Gastroesophageal sphincter (tissue), 4 donors: ENCODE measurements at regions not wholly inside any gene's neighbourhood (a gene's known extent, or its start where the extent isn't known, plus 50 kb on each side); places are given as distances from the start of the nearest gene placed in this dataset.
"Not testable (repeated sequence)": the region's sequence is repeated elsewhere in the genome, so short reads cannot be mapped to it uniquely, and the experiment has no call there.

Source experiments
- ATAC-seq: fragments of 150-250 bp; one replicate; pipeline ENCODE4 v1.9.1; 2016; ENCODE audit warnings: mild to moderate bottlenecking, moderate library complexity
- H3K27ac ChIP-seq, 4 donors: fragments of 200-600 bp; sonication (generic) in 3 of 4; 1 replicate in 3 of 4; 2 replicates in 1 of 4; pipeline ENCODE4 v1.5.1; 2016 to 2019
- H3K27me3 ChIP-seq: fragments of 200-600 bp; sonication (generic); one replicate; pipeline ENCODE4 v1.5.1; 2019
- H3K36me3 ChIP-seq, 2 donors: fragments of 200-600 bp; sonication (generic); one replicate each; pipeline ENCODE4 v1.5.1; 2019; ENCODE audit warnings: control low read depth in 1 of 2
- H3K4me1 ChIP-seq, 3 donors: fragments of 200-600 bp; sonication (generic); 1 replicate in 2 of 3; 2 replicates in 1 of 3; pipeline ENCODE4 v1.5.1; 2016 to 2019; ENCODE audit warnings: control low read depth in 2 of 3
- H3K4me3 ChIP-seq, 2 donors: fragments of 200-600 bp; sonication (generic); one replicate each; pipeline ENCODE4 v1.5.1; 2019; ENCODE audit warnings: mild to moderate bottlenecking in 1 of 2, moderate library complexity in 1 of 2
- H3K9me3 ChIP-seq, 3 donors: fragments of 200-600 bp; sonication (generic); one replicate each; pipeline ENCODE4 v1.5.1; 2017 to 2019; ENCODE audit warnings: control low read depth in 2 of 3
- CTCF ChIP-seq, 4 experiments: fragments of 200-600 bp in 2 of 4; fragments of 450-650 bp in 2 of 4; sonication (generic) in 1 of 4; IDR thresholded peaks; one replicate each; pipeline ENCODE4 v1.5.1; 2017 to 2019; ENCODE audit warnings: antibody characterized with exemption in 4 of 4, mild to moderate bottlenecking in 2 of 4, moderate library complexity in 2 of 4
- EP300 ChIP-seq: sonication (generic); formaldehyde crosslinking; IDR thresholded peaks from one replicate; pipeline ENCODE4 v1.6.1; 2017; ENCODE audit warnings: antibody characterized with exemption, mild to moderate bottlenecking
- POLR2A ChIP-seq, 2 donors: fragments of 450-650 bp; IDR thresholded peaks; one replicate each; pipeline ENCODE4 v1.6.1; 2017; ENCODE audit warnings: antibody characterized with exemption in 2 of 2, mild to moderate bottlenecking in 2 of 2, moderate library complexity in 1 of 2
- POLR2AphosphoS5 ChIP-seq: sonication (generic); formaldehyde crosslinking; IDR thresholded peaks from one replicate; pipeline ENCODE4 v1.6.1; 2017; ENCODE audit warnings: antibody characterized with exemption
- WGBS, 2 donors: methylation state at CpG; one replicate each; pipeline ENCODE4 v1.1.5; 2018; ENCODE audit warnings: low coverage in 1 of 2; 5-methylcytosine and 5-hydroxymethylcytosine counted together

GRCh38 chr20:12531626-12532025, 477.1 kb upstream of the SPTLC3 start:
- TF ChIP-seq EP300 = no peak
- TF ChIP-seq POLR2AphosphoS5 = no peak
- no peak for TF ChIP-seq CTCF (IDR thresholded peaks at IDR 0.05)
- TF ChIP-seq POLR2A (IDR thresholded peaks at IDR 0.05) = no peak
- no peaks in the 10 kb centered on the region for H3K36me3 ChIP-seq
- H3K27ac ChIP-seq = no peak overlapping the region
- peaks cover 0 to 10% (median 0%) of the 10 kb centered on the region in 3 donors for H3K9me3 ChIP-seq
- ATAC-seq = no peak
- H3K4me1 ChIP-seq = no peaks in the 10 kb centered on the region
- H3K27me3 ChIP-seq = no peaks in the 10 kb centered on the region
- no peak overlapping the region for H3K4me3 ChIP-seq

- TF ChIP-seq POLR2A (IDR thresholded peaks at IDR 0.05) (no peak), CTCF (IDR thresholded peaks at IDR 0.05) (no peak), POLR2AphosphoS5 (no peak), EP300 (no peak)
- no peak for ATAC-seq
- Histone ChIP-seq H3K4me3 (no peak overlapping the region), H3K27ac (no peak overlapping the region), H3K9me3 (peaks cover 0 to 23% (median 0%) of the 10 kb centered on the region in 3 donors), H3K36me3 (no peaks in the 10 kb centered on the region), H3K27me3 (no peaks in the 10 kb centered on the region), H3K4me1 (no peaks in the 10 kb centered on the region)
- WGBS, 2 donors = 50% methylated on average over 1 of the region's 1 CpG; no CpG with 5 or more reads in 1 of the 2 donors
These were observed 473.5 kb upstream of the SPTLC3 start for GRCh38 chr20:12535316-12535715.

GRCh38 chr20:12535770-12536169, 473.0 kb upstream of the SPTLC3 start:
- TF ChIP-seq POLR2AphosphoS5 (no peak), POLR2A (IDR thresholded peaks at IDR 0.05) (no peak), EP300 (no peak), CTCF (IDR thresholded peaks at IDR 0.05) (no peak)
- Histone ChIP-seq H3K27me3 (no peaks in the 10 kb centered on the region), H3K4me3 (no peak overlapping the region), H3K36me3 (no peaks in the 10 kb centered on the region), H3K4me1 (no peaks in the 10 kb centered on the region), H3K9me3 (peaks cover 0 to 23% (median 0%) of the 10 kb centered on the region in 3 donors), H3K27ac (no peak overlapping the region)
- 100% methylated on average over 1 of the region's 2 CpGs; no CpG with 5 or more reads in 1 of the 2 donors for WGBS, 2 donors
- no peak for ATAC-seq

GRCh38 chr20:12554426-12554825, 454.3 kb upstream of the SPTLC3 start:
- ATAC-seq = no peak
- Histone ChIP-seq H3K4me3 (no peak overlapping the region), H3K9me3 (no peaks in the 10 kb centered on the region), H3K27me3 (no peaks in the 10 kb centered on the region), H3K27ac (no peak overlapping the region), H3K36me3 (no peaks in the 10 kb centered on the region), H3K4me1 (no peaks in the 10 kb centered on the region)
- no peak for TF ChIP-seq CTCF (IDR thresholded peaks at IDR 0.05)
- no peak for TF ChIP-seq POLR2A (IDR thresholded peaks at IDR 0.05)
- no peak for TF ChIP-seq POLR2AphosphoS5
- TF ChIP-seq EP300 = no peak
- WGBS, 2 donors = 57 to 62% methylated on average over 2 of the region's 2 CpGs

- no peaks in the 10 kb centered on the region for H3K9me3 ChIP-seq
- H3K36me3 ChIP-seq = no peaks in the 10 kb centered on the region
- H3K27ac ChIP-seq = no peak overlapping the region
- no peaks in the 10 kb centered on the region for H3K27me3 ChIP-seq
- 56 to 87% methylated on average over 1 of the region's 1 CpG for WGBS, 2 donors
- ATAC-seq = no peak
- no peak for TF ChIP-seq EP300
- no peak for TF ChIP-seq CTCF (IDR thresholded peaks at IDR 0.05)
- TF ChIP-seq POLR2AphosphoS5 = no peak
- no peak for TF ChIP-seq POLR2A (IDR thresholded peaks at IDR 0.05)
- no peak overlapping the region for H3K4me3 ChIP-seq
- H3K4me1 ChIP-seq = no peaks in the 10 kb centered on the region
These were observed 453.4 kb upstream of the SPTLC3 start for GRCh38 chr20:12555369-12555768.

GRCh38 chr20:12555849-12556248, 452.9 kb upstream of the SPTLC3 start:
- not testable (repeated sequence) for H3K4me1 ChIP-seq, H3K27ac ChIP-seq, H3K27me3 ChIP-seq, ATAC-seq, H3K36me3 ChIP-seq, H3K4me3 ChIP-seq, H3K9me3 ChIP-seq
- 81 to 92% methylated on average over 3 to 11 of the region's 12 CpGs for WGBS, 2 donors
